T-helper 2 cell treated with Interferon-gamma antibody and Interleukin-4, amounts not matched to agents 5 μg/mL and 100 μg/mL, for 36 hours (primary cell): ENCODE measurements at regions not wholly inside any gene's neighbourhood (a gene's known extent, or its start where the extent isn't known, plus 50 kb on each side); places are given as distances from the start of the nearest gene placed in this dataset.

Source experiments
- DNase-seq: peaks from one replicate; pipeline ENCODE4 v3.0.0; 2021; ENCODE audit warnings: low spot score
- H3K27ac Mint-ChIP-seq: one replicate; pipeline ENCODE4 v1.8.0; 2021; ENCODE audit warnings: mild to moderate bottlenecking, mixed read lengths
- H3K27me3 Mint-ChIP-seq: one replicate; pipeline ENCODE4 v1.8.0; 2021; ENCODE audit warnings: low read depth, mixed read lengths
- H3K36me3 Mint-ChIP-seq: one replicate; pipeline ENCODE4 v1.8.0; 2021; ENCODE audit warnings: low read depth, mixed read lengths
- H3K4me1 Mint-ChIP-seq: one replicate; pipeline ENCODE4 v1.8.0; 2021; ENCODE audit warnings: low read depth, mixed read lengths
- H3K4me3 Mint-ChIP-seq: one replicate; pipeline ENCODE4 v1.8.0; 2022; ENCODE audit warnings: mild to moderate bottlenecking, moderate library complexity, mixed read lengths
- H3K9me3 Mint-ChIP-seq: one replicate; pipeline ENCODE4 v1.8.0; 2021; ENCODE audit warnings: mixed read lengths

- peaks cover 49% of the 10 kb centered on the region for H3K27me3 Mint-ChIP-seq
- H3K36me3 Mint-ChIP-seq = peaks cover 1% of the 10 kb centered on the region
- no peak overlapping the region for H3K27ac Mint-ChIP-seq
- H3K4me3 Mint-ChIP-seq = peak overlapping the region; percentile 66
- DNase-seq = peak; percentile 56
- H3K4me1 Mint-ChIP-seq = peaks cover 15% of the 10 kb centered on the region
- no peaks in the 10 kb centered on the region for H3K9me3 Mint-ChIP-seq
Observed at GRCh38 chr2:134120733-134121630, 132.9 kb upstream of the MGAT5 start.

- Mint-ChIP-seq H3K4me1 (peaks cover 24% of the 10 kb centered on the region), H3K4me3 (peak overlapping the region; percentile 56), H3K27me3 (peaks cover 47% of the 10 kb centered on the region), H3K36me3 (peaks cover 1% of the 10 kb centered on the region), H3K27ac (no peak overlapping the region), H3K9me3 (no peaks in the 10 kb centered on the region)
- no peak for DNase-seq
Observed at GRCh38 chr2:134122610-134123009, 131.3 kb upstream of the MGAT5 start.

- H3K9me3 Mint-ChIP-seq = no peaks in the 10 kb centered on the region
- peaks cover 52% of the 10 kb centered on the region for H3K27me3 Mint-ChIP-seq
- no peak for DNase-seq
- H3K4me1 Mint-ChIP-seq = peaks cover 25% of the 10 kb centered on the region
- no peak overlapping the region for H3K4me3 Mint-ChIP-seq
- no peak overlapping the region for H3K27ac Mint-ChIP-seq
- H3K36me3 Mint-ChIP-seq = peaks cover 1% of the 10 kb centered on the region
Observed at GRCh38 chr2:134123332-134123731, 130.5 kb upstream of the MGAT5 start.

GRCh38 chr2:134124047-134124753 lies 129.7 kb upstream of the MGAT5 start:
- no peaks in the 10 kb centered on the region for H3K9me3 Mint-ChIP-seq
- H3K27ac Mint-ChIP-seq = no peak overlapping the region
- no peak for DNase-seq
- H3K36me3 Mint-ChIP-seq = peaks cover 1% of the 10 kb centered on the region
- peaks cover 55% of the 10 kb centered on the region for H3K27me3 Mint-ChIP-seq
- H3K4me1 Mint-ChIP-seq = peaks cover 17% of the 10 kb centered on the region
- no peak overlapping the region for H3K4me3 Mint-ChIP-seq

GRCh38 chr2:134127496-134127895 lies 126.4 kb upstream of the MGAT5 start:
- Mint-ChIP-seq H3K4me3 (no peak overlapping the region), H3K27me3 (peaks cover 44% of the 10 kb centered on the region), H3K4me1 (peaks cover 14% of the 10 kb centered on the region), H3K27ac (no peak overlapping the region), H3K36me3 (peaks cover 1% of the 10 kb centered on the region), H3K9me3 (no peaks in the 10 kb centered on the region)
- peak; percentile 39 for DNase-seq

GRCh38 chr2:134128746-134129145 lies 125.1 kb upstream of the MGAT5 start:
- no peak for DNase-seq
- Mint-ChIP-seq H3K4me3 (no peak overlapping the region), H3K27me3 (peaks cover 34% of the 10 kb centered on the region), H3K27ac (no peak overlapping the region), H3K4me1 (peaks cover 14% of the 10 kb centered on the region), H3K36me3 (no peaks in the 10 kb centered on the region), H3K9me3 (no peaks in the 10 kb centered on the region)

GRCh38 chr2:134129900-134130537 lies 123.9 kb upstream of the MGAT5 start:
- no peak overlapping the region for H3K27ac Mint-ChIP-seq
- peaks cover 14% of the 10 kb centered on the region for H3K4me1 Mint-ChIP-seq
- H3K4me3 Mint-ChIP-seq = no peak overlapping the region
- no peaks in the 10 kb centered on the region for H3K9me3 Mint-ChIP-seq
- no peaks in the 10 kb centered on the region for H3K36me3 Mint-ChIP-seq
- peaks cover 26% of the 10 kb centered on the region for H3K27me3 Mint-ChIP-seq
- no peak for DNase-seq

- peaks cover 16% of the 10 kb centered on the region for H3K27me3 Mint-ChIP-seq
Observed at GRCh38 chr2:134131681-134132489, 122.0 kb upstream of the MGAT5 start.

GRCh38 chr2:134132490-134132857 lies 121.4 kb upstream of the MGAT5 start:
- no peak for DNase-seq
- H3K36me3 Mint-ChIP-seq = no peaks in the 10 kb centered on the region
- H3K4me1 Mint-ChIP-seq = peaks cover 17% of the 10 kb centered on the region
- no peaks in the 10 kb centered on the region for H3K9me3 Mint-ChIP-seq
- H3K4me3 Mint-ChIP-seq = no peak overlapping the region
- no peak overlapping the region for H3K27ac Mint-ChIP-seq
- peaks cover 11% of the 10 kb centered on the region for H3K27me3 Mint-ChIP-seq

More at GRCh38 chr2:134131681-134132489, 122.0 kb upstream of the MGAT5 start:
- Mint-ChIP-seq H3K4me3 (no peak overlapping the region), H3K27ac (no peak overlapping the region), H3K9me3 (no peaks in the 10 kb centered on the region), H3K36me3 (no peaks in the 10 kb centered on the region), H3K4me1 (peaks cover 18% of the 10 kb centered on the region)
- no peak for DNase-seq

- Mint-ChIP-seq H3K27ac (no peak overlapping the region), H3K9me3 (no peaks in the 10 kb centered on the region), H3K4me1 (peaks cover 15% of the 10 kb centered on the region), H3K36me3 (no peaks in the 10 kb centered on the region), H3K4me3 (no peak overlapping the region), H3K27me3 (peaks cover 3% of the 10 kb centered on the region)
- DNase-seq = no peak
Observed at GRCh38 chr2:134133622-134134312, 120.1 kb upstream of the MGAT5 start.

- no peak overlapping the region for H3K27ac Mint-ChIP-seq
- DNase-seq = no peak
- H3K27me3 Mint-ChIP-seq = peaks cover 2% of the 10 kb centered on the region
- no peak overlapping the region for H3K4me3 Mint-ChIP-seq
- H3K36me3 Mint-ChIP-seq = no peaks in the 10 kb centered on the region
- peaks cover 15% of the 10 kb centered on the region for H3K4me1 Mint-ChIP-seq
- no peaks in the 10 kb centered on the region for H3K9me3 Mint-ChIP-seq
Observed at GRCh38 chr2:134134313-134134706, 119.6 kb upstream of the MGAT5 start.

- Mint-ChIP-seq H3K4me1 (peaks cover 15% of the 10 kb centered on the region), H3K27me3 (peaks cover 2% of the 10 kb centered on the region), H3K9me3 (no peaks in the 10 kb centered on the region), H3K36me3 (no peaks in the 10 kb centered on the region), H3K27ac (no peak overlapping the region), H3K4me3 (no peak overlapping the region)
- DNase-seq = no peak
Observed at GRCh38 chr2:134134827-134135226, 119.0 kb upstream of the MGAT5 start.

GRCh38 chr2:134135793-134136192 lies 118.1 kb upstream of the MGAT5 start:
- Mint-ChIP-seq H3K27ac (no peak overlapping the region), H3K9me3 (no peaks in the 10 kb centered on the region), H3K4me3 (no peak overlapping the region), H3K27me3 (peaks cover 2% of the 10 kb centered on the region), H3K4me1 (peaks cover 15% of the 10 kb centered on the region), H3K36me3 (no peaks in the 10 kb centered on the region)
- DNase-seq = no peak
